NCI-H2171 (cell line): ENCODE measurements at regions not wholly inside any gene's neighbourhood (a gene's known extent, or its start where the extent isn't known, plus 50 kb on each side); places are given as distances from the start of the nearest gene placed in this dataset.
"Not testable (repeated sequence)": the region's sequence is repeated elsewhere in the genome, so short reads cannot be mapped to it uniquely, and the experiment has no call there.

Experiments
- DNase-seq: peaks from one replicate; lab custom pipeline; 2025; lab: John Stamatoyannopoulos, UW

DNA sequence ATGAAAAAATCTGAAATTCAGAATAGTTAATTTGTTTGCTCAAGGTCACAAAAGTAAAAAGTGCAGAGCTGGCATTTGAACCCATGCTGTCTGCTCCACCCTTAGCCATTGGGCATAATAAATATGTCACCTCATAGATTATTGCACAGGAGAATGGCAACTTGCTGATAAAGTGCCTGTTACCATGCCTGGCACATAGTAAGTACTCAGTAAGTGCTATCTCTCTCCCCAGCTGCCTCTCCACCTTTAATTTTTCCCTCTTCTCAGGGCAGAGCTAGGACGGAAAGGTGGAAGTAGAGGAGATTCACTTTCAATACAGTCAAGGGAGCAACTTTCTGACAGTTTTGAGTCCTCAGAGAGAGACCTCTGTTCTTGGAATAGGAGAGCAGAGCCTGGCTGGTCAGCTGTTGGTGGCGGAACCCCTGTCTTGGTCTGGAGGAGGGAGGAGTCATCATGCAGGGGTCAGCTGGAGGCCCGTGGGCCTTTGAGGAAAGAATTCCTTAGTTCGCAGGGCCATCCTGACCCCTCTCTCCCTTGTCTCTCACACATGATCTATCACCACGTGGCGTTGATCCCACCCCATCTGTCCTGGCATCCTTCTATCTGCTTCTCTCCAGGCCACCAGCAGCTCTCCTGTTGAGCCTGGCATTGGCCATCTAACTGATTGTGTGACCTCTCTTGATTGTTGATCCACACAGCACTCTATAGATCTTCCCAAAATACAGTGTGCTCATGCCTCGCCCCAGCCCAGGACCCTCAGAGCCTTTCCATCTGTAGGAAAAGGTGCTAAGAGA, 149.3 kb downstream of the RPLP1 start:
- no peak for DNase-seq

DNA sequence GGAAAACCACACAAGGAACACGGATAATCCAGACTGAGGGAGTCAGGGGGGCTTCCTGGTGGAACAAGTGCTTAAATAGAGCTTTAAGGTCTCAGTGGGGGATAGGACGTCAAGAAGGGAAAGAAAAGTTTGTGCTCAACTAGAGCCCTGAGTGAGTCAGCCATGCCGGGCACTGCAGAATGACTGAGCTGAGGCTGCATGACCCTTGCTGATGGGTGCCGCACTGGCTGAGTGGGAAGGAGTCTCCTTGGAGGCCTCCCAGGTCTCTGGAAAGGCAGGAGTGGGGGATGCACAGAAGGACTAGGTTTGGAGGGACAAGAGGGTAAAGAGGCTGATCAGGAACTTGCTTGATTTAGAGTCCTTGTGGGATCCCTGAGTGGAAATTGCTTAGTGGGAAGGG, 150.3 kb downstream of the RPLP1 start:
- DNase-seq = no peak

DNA sequence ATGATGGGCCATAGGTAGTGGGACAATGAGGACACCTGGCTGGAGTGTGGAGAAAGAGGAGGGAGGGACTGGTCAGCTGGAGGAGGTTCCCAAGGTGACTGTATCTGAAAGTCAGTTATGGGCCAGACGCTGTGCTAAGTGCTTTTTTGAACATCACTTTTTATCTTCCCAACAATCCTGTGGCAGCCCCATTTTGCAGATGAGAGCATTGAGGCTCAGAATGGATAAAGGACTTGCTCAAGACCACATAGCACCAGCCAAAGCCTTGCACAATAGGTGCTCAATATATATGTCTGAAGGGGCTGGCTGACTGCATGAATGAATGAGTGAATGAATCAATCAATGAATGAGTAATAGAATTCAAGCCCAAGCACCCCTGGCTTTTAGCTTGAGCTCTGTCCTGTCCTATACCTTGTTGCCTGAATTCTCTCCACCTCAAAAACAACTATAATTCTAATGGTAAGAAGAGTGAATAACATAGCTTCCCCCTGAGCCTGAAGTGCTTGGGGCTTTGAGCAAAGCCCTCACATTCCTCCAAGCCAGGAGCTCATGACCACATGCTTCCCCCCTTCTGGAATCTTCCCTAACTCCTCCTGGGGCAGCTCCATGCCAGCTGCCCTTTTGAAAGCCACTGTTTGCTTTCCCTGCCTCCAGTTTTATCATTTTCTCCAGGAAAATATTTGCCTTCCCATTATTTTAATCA, 150.9 kb downstream of the RPLP1 start:
- DNase-seq = no peak

DNA sequence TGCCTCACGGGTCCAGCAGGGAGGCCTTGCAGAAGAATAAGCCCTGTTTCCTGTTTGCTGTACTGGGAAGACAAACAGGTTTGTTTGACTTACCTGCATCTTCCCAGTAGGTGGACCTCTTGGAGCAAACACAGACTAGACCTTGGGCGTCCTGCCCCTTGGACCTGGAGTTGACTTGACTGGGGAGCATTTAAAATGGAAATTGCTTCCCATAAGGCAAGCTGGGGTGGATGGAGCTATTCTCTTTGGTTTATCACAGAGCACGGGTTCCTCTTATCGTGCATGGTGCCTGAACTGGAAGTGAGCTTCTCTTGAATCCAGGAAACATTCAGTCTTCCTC, 151.4 kb downstream of the RPLP1 start:
- DNase-seq = no peak

DNA sequence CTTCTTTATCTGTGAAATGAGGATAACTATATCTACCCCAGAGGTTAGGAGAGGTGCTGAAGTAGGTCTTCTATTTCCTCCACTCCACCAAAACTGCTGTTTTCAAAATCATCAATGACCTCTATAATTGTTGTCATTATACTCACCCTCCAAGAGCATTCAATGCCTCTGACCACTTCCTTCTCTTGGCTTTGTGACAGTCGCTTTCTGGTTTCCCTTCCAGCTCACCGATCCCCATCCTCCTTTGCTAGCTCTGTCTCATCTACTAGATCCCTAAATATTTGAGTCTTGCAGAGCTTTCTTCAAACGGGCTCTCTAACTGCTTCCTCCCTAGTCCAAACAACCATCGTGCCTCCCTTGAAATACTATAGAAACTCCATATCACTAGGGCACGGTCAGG, 153.5 kb downstream of the RPLP1 start:
- DNase-seq = no peak

DNA sequence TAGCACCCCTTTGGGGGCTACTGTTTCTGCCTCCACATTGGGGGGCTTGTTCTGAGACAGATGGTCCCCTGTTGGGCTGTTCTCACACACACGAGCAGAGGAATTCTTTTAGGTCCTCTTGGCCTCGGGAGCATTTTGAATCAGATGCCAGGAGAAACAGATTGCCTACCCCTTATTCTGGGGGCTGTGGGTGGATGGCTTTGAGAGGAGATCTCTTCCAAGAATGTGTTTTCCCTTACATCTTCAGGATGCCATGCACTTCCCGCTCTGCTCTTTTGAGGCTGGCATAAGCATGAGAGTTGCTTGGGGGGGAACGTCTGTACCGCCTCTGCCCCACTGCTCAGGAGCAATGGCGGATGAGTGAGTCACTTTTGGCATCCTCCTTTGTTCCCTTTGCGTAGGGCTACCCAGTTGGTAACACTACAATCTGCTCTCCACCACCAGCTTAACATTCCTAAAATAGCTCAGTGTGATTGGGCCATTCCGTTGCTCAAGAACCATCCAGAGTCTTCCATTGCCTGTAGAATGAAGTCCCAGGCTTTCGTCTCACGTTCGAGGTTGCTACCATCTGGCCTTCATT, 154.4 kb downstream of the RPLP1 start:
- DNase-seq = no peak

DNA sequence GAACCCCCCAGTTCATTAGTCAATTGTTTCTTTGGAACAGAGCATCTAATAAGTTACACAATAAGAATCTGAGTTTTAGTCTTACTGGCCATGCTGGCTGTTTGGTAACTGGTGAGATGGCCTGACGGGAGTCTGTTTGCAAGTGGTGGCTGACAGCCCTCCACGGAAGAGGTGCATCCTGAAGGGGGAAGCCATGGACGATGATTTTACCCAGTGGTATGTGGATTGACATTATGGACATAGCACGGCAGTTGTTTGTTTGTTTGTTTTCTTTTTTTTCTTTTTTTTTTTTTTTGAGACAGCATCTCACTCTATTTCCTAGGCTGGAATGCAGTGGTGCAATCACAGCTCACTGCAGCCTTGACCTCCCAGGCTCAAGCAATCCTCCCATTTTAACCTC, 156.0 kb downstream of the RPLP1 start:
- no peak for DNase-seq

DNA sequence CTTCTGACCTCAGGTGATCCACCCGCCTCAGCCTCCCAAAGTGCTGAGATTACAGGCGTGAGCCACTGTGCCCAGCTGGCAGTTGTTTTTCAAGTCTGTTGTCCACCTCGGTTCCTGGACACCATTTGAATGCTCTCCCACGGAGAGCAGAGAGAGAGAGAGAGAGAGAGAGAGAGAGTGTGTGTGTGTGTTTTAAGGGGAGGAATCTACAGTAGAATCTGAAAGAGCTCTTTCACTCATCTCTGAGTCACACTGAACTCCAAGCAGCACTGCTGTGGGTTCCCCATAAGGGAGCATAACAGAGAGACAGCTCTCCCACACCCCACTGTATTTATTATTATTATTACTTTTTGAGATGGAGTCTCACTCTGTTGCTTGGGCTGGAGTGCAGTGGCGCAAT, 156.6 kb downstream of the RPLP1 start:
- no peak for DNase-seq

DNA sequence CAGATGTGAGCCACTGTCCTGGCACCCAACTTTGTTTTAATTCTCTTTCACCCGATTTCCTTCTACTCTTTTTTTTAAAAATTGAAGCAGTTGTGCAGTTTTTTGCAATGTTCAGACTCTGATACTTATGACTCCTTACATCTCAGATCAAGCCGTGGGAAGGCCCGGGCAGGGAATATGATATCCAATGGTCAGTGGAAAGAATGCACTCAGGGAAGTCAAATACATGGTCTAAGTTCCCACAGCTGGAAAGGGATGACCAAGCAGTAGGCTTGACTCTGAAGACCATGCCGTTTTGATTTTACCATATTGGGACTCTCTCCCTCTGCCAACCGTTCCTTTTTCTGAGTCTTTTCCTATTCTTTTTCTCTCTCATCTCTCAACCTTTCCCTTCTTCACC, 157.2 kb downstream of the RPLP1 start:
- DNase-seq = no peak

DNA sequence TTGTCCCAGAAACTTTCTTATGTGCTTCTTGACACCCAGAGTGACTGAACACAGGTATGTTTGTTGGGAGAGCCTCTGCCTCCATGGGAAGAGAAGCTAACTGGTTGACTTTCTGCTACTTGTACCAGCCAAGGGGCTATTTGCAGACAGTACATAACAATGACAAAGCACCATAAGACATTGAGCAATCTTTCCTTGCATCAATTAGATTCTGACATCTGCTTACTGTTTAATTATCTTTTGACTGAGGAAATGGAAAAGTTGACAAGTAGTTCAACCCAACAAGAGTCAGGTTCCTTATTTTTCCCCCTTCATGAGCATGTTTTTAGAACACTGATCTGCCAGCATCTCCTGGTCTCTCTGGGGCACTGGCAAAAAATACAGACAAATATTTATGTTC, 157.7 kb downstream of the RPLP1 start:
- no peak for DNase-seq

DNA sequence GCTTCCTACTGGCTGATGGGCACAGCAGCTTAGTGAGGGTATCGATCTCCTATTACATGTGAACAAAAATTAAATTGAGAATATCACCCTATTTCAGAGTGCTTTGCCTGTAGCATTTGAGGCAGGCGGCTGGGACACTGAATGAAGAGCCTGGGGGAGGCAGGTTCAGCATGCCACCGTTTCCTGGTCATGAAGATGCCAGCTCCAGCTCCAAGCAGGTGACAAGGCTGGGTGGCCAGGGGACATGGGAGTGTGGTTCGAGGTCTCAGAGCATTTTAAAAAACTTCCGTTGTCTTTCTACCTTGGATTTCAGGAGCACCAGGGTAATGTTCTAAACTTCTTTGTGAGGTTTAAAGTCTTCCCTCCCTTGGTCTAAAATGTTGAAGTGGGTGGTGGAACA, 158.2 kb downstream of the RPLP1 start:
- no peak for DNase-seq

DNA sequence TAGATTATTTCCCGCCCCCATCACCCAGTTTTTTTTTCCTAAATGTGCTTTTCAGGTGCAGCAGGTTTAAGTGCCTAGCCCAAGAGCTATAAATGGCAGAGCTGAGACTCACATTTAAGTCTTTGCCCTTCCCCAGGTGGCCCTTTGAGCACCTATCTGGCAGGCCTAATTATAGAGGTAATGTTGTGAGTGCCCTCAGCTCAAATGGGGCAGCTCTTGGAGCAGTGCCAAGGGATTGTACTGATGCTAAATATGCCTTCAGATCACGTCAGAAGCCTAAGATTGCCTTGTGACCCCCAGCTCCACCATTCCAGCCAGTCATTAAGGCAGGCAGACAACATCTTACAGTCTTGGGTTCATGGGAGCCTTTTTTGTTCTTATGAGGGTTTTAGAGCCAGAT, 159.5 kb downstream of the RPLP1 start:
- no peak for DNase-seq

DNA sequence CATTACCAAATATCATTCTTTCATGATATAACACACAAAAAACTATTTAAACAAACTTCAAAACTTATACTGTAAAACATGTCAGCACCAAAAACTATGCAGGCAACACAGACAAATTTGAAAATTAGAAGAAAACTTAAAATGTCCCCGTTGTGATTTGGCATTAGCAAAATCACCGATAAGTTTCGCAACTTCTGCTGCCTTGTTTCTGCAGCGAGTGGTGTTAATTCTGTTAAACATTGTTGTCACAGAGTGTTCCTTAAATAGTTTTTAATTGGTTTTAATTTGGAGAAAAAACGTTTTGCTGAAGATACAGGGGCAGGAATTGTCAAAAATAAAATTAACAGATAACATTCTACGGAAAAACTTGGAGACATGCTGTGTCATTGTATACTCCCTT, 160.6 kb downstream of the RPLP1 start:
- no peak for DNase-seq

DNA sequence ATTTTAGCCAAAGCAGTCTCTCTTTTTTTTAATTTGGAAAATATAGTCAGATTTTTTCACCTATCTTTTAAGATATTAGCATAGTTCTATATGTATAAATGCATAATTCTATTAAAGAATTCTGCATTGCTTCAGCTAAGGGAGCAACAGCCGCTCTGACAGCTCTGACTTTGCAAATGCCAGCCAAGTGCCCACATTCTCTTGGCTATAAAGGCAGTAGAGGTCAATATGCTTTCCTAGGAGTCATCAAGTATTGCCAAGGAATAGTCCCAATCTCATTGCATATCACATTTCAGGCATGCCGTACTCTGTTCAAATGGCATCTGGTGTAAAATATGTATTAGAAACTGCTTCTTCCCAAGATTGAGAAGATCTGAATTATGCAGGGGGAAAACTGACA, 161.4 kb downstream of the RPLP1 start:
- no peak for DNase-seq

DNA sequence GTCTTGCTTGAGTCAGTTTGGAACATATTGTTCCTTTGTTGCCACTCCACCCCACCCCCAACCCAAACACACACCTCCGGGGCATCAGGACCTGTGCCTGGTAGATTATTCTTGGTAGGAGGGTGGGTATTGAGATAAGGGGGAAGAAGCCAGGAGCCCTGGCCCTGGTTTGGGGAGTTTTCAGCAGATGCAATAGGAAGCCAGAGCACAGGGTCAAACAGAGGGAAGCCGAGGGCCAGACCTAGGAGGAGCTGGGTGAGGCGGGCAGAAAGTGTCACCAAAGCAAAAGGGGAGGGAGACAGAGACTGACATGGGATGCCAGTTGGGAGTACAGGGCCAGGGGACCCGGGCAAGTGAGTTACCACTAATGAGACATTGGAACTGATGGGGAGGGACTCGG, 163.1 kb downstream of the RPLP1 start:
- no peak for DNase-seq

DNA sequence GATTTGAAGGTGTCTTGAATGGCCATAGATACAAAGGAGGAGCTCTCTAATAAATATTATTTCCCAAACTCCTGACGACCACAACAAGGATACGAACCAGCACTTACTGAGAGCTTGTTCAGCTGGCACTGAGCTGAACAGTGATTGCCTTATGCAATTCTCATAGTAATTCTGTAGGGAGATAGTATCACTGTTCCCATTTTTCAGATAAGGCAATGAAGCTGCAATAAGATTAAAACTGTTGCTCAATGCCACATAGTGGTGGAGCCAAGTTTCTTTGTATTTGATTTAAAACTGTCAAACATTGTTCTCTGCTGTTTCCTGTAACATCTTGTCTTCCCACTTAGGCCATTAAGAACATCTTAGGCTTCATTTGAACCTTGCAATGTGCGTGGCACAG, 163.9 kb downstream of the RPLP1 start:
- DNase-seq = no peak

DNA sequence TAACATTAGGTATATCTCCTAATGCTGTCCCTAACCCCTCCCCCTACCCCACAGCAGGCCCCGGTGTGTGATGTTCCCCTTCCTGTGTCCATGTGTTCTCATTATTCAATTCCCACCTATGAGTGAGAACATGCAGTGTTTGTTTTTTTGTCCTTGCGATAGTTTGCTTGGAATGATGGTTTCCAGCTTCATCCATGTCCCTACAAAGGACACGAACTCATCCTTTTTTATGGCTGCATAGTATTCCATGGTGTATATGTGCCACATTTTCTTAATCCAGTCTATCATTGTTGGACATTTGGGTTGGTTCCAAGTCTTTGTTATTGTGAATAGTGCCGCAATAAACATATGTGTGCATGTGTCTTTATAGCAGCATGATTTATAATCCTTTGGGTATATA, 164.5 kb downstream of the RPLP1 start:
- not testable (repeated sequence) for DNase-seq

DNA sequence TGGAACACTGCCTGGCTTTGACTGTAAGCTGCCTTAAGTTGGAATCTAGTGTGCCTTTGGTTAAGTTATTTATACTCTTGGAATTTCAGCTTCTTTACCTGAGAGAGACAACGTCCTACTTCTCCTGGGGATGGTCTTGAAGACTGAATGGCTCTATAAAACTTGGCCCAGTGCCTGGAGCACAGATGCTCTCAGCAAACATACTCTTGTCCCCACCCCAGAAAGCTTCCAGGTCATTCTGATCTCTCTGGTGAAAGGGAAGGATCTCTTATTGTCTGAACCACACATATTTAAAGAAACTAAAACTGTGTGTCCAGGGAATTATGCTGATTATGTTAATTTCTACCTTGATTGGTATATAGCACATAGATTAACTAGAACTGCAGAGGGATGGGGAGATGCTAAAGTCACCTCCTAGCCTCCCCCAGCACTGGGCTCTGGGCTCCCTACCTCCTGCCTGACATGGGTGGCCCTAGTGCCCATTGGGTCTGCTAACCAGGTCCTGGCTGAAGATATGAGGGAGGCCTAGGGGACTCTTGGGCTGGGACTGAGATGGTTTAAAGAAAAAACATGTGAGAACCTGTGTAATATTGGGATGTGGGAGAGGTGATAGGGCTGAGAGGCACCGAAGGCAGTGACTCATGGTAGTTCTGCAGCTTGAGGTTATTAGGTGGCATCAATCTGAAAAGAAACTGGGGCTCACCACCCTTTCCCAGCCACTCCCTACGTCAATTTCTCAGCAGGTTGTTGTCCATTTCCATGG, 171.0 kb downstream of the RPLP1 start:
- peak; percentile 29 for DNase-seq

DNA sequence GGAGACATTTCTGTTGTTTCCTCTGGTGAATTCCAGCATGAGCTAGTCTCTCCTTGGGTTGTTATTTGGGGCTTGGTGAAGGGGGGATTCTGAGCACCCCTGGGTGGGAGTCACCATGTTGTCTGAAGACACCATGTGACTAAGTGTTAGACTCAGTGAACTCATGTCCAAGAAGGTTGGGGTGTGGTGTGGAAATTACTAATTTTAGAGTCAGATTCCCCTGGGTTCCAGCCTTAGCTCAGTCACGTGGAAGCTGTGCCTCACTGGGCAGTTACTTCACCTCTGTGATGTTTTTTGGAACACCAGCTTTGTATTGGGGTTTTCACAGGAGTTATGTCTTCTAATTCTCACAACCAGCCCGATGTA, 171.5 kb downstream of the RPLP1 start:
- DNase-seq = no peak

DNA sequence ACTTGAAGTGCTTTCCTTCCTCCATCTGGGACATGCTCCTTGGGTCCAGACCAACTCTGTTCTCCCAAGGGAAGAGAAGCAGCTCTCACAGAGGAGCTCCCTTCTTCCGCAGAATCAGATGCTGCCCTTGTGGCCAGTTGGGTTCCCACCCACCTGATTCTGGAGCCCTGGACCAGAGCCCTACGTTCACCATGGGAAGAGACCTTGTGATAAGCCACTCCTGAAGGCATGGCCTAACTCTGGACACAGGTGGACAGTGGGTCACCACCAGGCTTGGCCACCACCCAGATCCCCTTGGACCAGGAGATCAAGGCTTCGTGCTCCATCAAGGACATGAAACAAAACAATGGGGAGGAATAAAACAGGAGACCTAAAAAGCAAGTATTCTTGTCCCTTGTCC, 172.2 kb downstream of the RPLP1 start:
- no peak for DNase-seq

DNA sequence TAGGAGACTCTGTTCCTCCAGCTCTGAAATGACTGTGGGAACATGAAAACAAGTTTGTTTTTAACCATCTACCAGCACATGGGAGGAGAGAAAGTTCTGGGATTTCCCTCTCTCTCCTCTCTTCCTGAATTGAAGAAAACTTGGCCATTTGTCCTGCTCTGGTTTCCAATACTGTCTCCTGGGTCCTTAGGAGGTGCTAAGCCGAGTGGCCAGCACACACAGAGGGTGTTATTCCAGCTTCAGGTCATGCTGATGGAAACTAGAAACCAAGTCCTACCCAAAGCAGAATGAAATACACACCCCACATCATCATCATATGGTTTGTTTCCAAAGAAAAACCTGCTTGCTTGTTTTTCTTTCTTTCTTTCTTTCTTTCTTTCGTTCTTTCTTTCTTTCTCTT, 172.7 kb downstream of the RPLP1 start:
- no peak for DNase-seq

DNA sequence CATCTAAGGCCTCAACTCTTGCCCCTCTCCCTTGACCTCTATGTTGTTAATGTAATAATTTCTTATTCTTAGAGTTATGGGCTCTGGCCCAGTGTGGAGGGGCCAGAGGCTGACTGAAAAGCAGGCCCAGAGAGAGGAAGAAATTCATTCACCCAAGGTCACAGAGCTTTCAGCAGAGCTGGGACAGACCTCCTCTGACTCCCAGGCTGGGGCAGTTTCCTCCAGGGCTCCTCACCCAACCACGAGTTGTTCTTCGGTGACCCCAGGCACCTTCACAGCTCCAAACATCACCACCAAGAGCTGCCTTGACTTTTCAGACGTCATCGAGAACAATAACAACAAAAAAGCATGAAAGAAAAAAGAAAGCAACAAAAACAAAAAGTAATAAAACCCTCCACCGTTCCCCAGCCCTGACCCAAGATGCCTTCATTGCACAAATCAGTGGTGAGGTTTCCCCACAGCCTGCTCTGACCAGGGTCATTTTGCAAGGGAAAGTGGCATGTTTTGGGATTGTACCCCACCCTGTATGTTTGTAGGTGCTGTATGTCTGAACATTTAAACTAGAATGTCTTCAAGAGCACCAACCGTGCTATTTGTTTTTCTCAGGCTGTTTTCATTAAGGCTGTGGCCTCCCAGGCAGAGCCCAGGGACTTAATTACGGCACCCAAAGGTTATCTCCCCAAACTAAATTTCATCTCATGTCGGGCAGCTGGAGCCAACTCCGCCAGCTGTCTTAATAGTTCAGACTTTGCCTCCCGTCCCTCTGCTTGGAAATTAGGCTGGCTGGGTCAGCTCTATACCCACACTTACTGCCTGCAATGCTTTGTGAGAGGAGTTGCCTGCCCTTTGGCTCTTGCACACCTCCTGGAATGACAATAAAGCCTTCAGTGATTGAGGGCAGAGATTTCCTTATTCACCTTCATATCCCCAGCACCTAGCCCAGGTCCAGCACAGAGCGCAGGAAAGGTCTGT, 173.8 kb downstream of the RPLP1 start:
- no peak for DNase-seq
